MM.1S (cell line): ENCODE measurements at regions not wholly inside any gene's neighbourhood (a gene's known extent, or its start where the extent isn't known, plus 50 kb on each side); places are given as distances from the start of the nearest gene placed in this dataset.
"Not testable (repeated sequence)": the region's sequence is repeated elsewhere in the genome, so short reads cannot be mapped to it uniquely, and the experiment has no call there.

Source experiments
- DNase-seq: peaks from one replicate; pipeline ENCODE4 v3.0.0-alpha.2; 2015
- H2AFZ ChIP-seq: fragments of 300-600 bp; sonication (generic); 2 replicates; pipeline ENCODE4 v1.6.0; 2016; ENCODE audit warnings: antibody characterized with exemption, low read length
- H3F3A ChIP-seq: fragments of 300-600 bp; sonication (generic); 2 replicates; pipeline ENCODE4 v1.6.1; 2016; ENCODE audit warnings: mild to moderate bottlenecking, antibody characterized with exemption, low read length, moderate library complexity, mixed read lengths; ENCODE audit not compliant: insufficient read depth
- H3K27ac ChIP-seq: fragments of 300-600 bp; sonication (generic); 2 replicates; pipeline ENCODE4 v1.5.1; 2016; ENCODE audit warnings: mild to moderate bottlenecking, low read length
- H3K27me3 ChIP-seq: fragments of 300-600 bp; sonication (generic); replicated peaks from 2 replicates; pipeline ENCODE4 v1.6.0; 2016; ENCODE audit warnings: low read length; ENCODE audit not compliant: insufficient read depth
- H3K36me3 ChIP-seq: fragments of 300-600 bp; sonication (generic); replicated peaks from 2 replicates; pipeline ENCODE4 v1.6.1; 2016; ENCODE audit warnings: mild to moderate bottlenecking, low read length, mixed read lengths; ENCODE audit not compliant: insufficient read depth
- H3K4me1 ChIP-seq: fragments of 300-600 bp; sonication (generic); 2 replicates; pipeline ENCODE4 v1.6.1; 2016; ENCODE audit warnings: low read length, mixed read lengths
- H3K4me2 ChIP-seq: fragments of 300-600 bp; sonication (generic); 2 replicates; pipeline ENCODE4 v1.6.0; 2016; ENCODE audit warnings: low read depth, low read length
- H3K4me3 ChIP-seq: fragments of 300-600 bp; sonication (generic); 2 replicates; pipeline ENCODE4 v1.5.1; 2016; ENCODE audit warnings: low read length, mixed read lengths
- H3K79me2 ChIP-seq: fragments of 300-600 bp; sonication (generic); 2 replicates; pipeline ENCODE4 v1.6.1; 2016; ENCODE audit warnings: mixed run types, low read length, mixed read lengths
- H3K9ac ChIP-seq: fragments of 300-600 bp; sonication (generic); 2 replicates; pipeline ENCODE4 v1.6.1; 2016; ENCODE audit warnings: low read length, mixed read lengths
- H3K9me2 ChIP-seq: fragments of 300-600 bp; sonication (generic); replicated peaks from 2 replicates; pipeline ENCODE4 v1.6.1; 2016; ENCODE audit warnings: mild to moderate bottlenecking, low read length, mixed read lengths; ENCODE audit not compliant: insufficient read depth
- H3K9me3 ChIP-seq: fragments of 300-600 bp; sonication (generic); replicated peaks from 2 replicates; pipeline ENCODE4 v1.6.1; 2016; ENCODE audit warnings: mild to moderate bottlenecking, low read length, mixed read lengths; ENCODE audit not compliant: insufficient read depth
- H4K20me1 ChIP-seq: fragments of 300-600 bp; sonication (generic); 2 replicates; pipeline ENCODE4 v1.6.1; 2016; ENCODE audit warnings: mild to moderate bottlenecking, low read length, moderate library complexity, mixed read lengths; ENCODE audit not compliant: insufficient read depth
- CTCF ChIP-seq: fragments of 300-600 bp; sonication (generic); IDR thresholded peaks from 2 replicates; pipeline ENCODE4 v1.5.1; 2016; ENCODE audit warnings: antibody characterized with exemption, low read length, mixed read lengths
- EZH2 ChIP-seq: fragments of 300-600 bp; sonication (generic); optimal IDR thresholded peaks from 2 replicates; pipeline ENCODE3; 2017; ENCODE audit warnings: low read depth, mild to moderate bottlenecking, antibody characterized with exemption, low read length, mixed read lengths
- EZH2phosphoT487 ChIP-seq: fragments of 300-600 bp; sonication (generic); IDR thresholded peaks from 2 replicates; pipeline ENCODE4 v1.6.1; 2018; ENCODE audit warnings: antibody characterized with exemption, low read length

- Histone ChIP-seq H3K27me3 (no peaks in the 10 kb centered on the region), H3K4me2 (no peak overlapping the region), H2AFZ (no peak overlapping the region), H4K20me1 (no peaks in the 10 kb centered on the region), H3K36me3 (no peaks in the 10 kb centered on the region), H3F3A (no peaks in the 10 kb centered on the region), H3K9me3 (no peaks in the 10 kb centered on the region), H3K9ac (no peak overlapping the region), H3K9me2 (no peaks in the 10 kb centered on the region), H3K27ac (no peak overlapping the region), H3K4me1 (no peaks in the 10 kb centered on the region), H3K79me2 (no peaks in the 10 kb centered on the region), H3K4me3 (no peak overlapping the region)
- DNase-seq = no peak
- TF ChIP-seq EZH2phosphoT487 = no peak
- no peak for TF ChIP-seq CTCF
- no peak for TF ChIP-seq EZH2
Observed at GRCh38 chr3:176328198-176328597, 869.1 kb downstream of the TBL1XR1 start.

- not testable (repeated sequence) for H3K4me1 ChIP-seq, H3K4me2 ChIP-seq, H3K9ac ChIP-seq, H3K27ac ChIP-seq, H3K9me3 ChIP-seq, H3K4me3 ChIP-seq, H2AFZ ChIP-seq, H3K79me2 ChIP-seq, DNase-seq, H3K9me2 ChIP-seq, H4K20me1 ChIP-seq, H3F3A ChIP-seq, H3K27me3 ChIP-seq, H3K36me3 ChIP-seq
Observed at GRCh38 chr3:176326894-176327490, 870.3 kb downstream of the TBL1XR1 start.

GRCh38 chr3:176321532-176321931 is 875.8 kb downstream of the TBL1XR1 start:
- not testable (repeated sequence) for H4K20me1 ChIP-seq, H3K4me3 ChIP-seq, H2AFZ ChIP-seq, H3K9me2 ChIP-seq, H3K36me3 ChIP-seq, H3K27ac ChIP-seq, H3K9me3 ChIP-seq, H3F3A ChIP-seq, H3K4me1 ChIP-seq, H3K79me2 ChIP-seq, H3K27me3 ChIP-seq, H3K9ac ChIP-seq, H3K4me2 ChIP-seq
- DNase-seq = peak; percentile 1

- Histone ChIP-seq H3K9me2 (no peaks in the 10 kb centered on the region), H3K9ac (no peak overlapping the region), H3F3A (no peaks in the 10 kb centered on the region), H3K27me3 (no peaks in the 10 kb centered on the region), H3K4me2 (no peak overlapping the region), H4K20me1 (no peaks in the 10 kb centered on the region), H3K9me3 (no peaks in the 10 kb centered on the region), H3K79me2 (no peaks in the 10 kb centered on the region), H3K4me3 (no peak overlapping the region), H3K36me3 (no peaks in the 10 kb centered on the region), H2AFZ (no peak overlapping the region), H3K27ac (no peak overlapping the region), H3K4me1 (no peaks in the 10 kb centered on the region)
- no peak for TF ChIP-seq CTCF
- TF ChIP-seq EZH2 = no peak
- no peak for TF ChIP-seq EZH2phosphoT487
- no peak for DNase-seq
Observed at GRCh38 chr3:176321099-176321498, 876.2 kb downstream of the TBL1XR1 start.
